SK-N-SH (cell line): ENCODE measurements at regions not wholly inside any gene's neighbourhood (a gene's known extent, or its start where the extent isn't known, plus 50 kb on each side); places are given as distances from the start of the nearest gene placed in this dataset.
"Not testable (repeated sequence)": the region's sequence is repeated elsewhere in the genome, so short reads cannot be mapped to it uniquely, and the experiment has no call there.

ENCODE experiments used
- CTCF ChIA-PET: fragments of 300-600, 350-600 bp; formaldehyde crosslinking; extraction: SDS; loops from one replicate; lab custom pipeline; 2021; lab: Yijun Ruan, JAX
- POLR2A ChIA-PET: fragments of 350-600 bp; sonication (Branson Sonifier 250); formaldehyde crosslinking; extraction: SDS; loops from one replicate; lab custom pipeline; 2020; ENCODE audit warnings: antibody characterized with exemption, inconsistent platforms; lab: Yijun Ruan, JAX
- DNase-seq: peaks from one replicate; pipeline ENCODE4 v3.0.0; 2012
- H2AFZ ChIP-seq: fragments of 200-600 bp; sonication (generic); 2 replicates; pipeline ENCODE4 v1.8.1; 2016; ENCODE audit warnings: antibody characterized with exemption, mild to moderate bottlenecking, low read depth
- H3F3A ChIP-seq: fragments of 200-600 bp; sonication (generic); replicated peaks from 2 replicates; pipeline ENCODE3; 2016; ENCODE audit warnings: antibody characterized with exemption, mild to moderate bottlenecking; ENCODE audit not compliant: insufficient read depth
- H3K27ac ChIP-seq, 2 experiments: fragments of 200-500 bp in 1 of 2; fragments of 200-600 bp in 1 of 2; sonication (Bioruptor generic) in 1 of 2; sonication (generic), shearing (Covaris generic) in 1 of 2; 2 replicates each; pipeline versions ENCODE4 v1.5.1 to v1.6.1; 2014 to 2016; ENCODE audit warnings: low read depth in 2 of 2, inconsistent platforms in 1 of 2, low read length in 1 of 2, mild to moderate bottlenecking in 1 of 2, mixed read lengths in 1 of 2
- H3K27me3 ChIP-seq: fragments of 200-600 bp; sonication (generic), shearing (Covaris generic); 2 replicates; pipeline ENCODE4 v1.6.1; 2016; ENCODE audit warnings: mixed run types; ENCODE audit not compliant: insufficient read depth
- H3K36me3 ChIP-seq, 2 experiments: fragments of 200-500 bp in 1 of 2; fragments of 200-600 bp in 1 of 2; sonication (Bioruptor generic) in 1 of 2; sonication (generic) in 1 of 2; replicated peaks in 1 of 2; 2 replicates each; pipeline versions ENCODE3 to v1.5.1; 2014 to 2016; ENCODE audit warnings: low read length in 1 of 2, mild to moderate bottlenecking in 1 of 2; ENCODE audit not compliant: insufficient read depth in 2 of 2, control insufficient read depth in 1 of 2
- H3K4me1 ChIP-seq, 2 experiments: fragments of 200-500 bp in 1 of 2; fragments of 200-600 bp in 1 of 2; sonication (Bioruptor generic) in 1 of 2; sonication (generic), shearing (Covaris generic) in 1 of 2; 2 replicates each; pipeline versions ENCODE4 v1.5.1 to v1.6.1; 2014 to 2016; ENCODE audit warnings: low read depth in 1 of 2, low read length in 1 of 2, mixed run types in 1 of 2; ENCODE audit not compliant: insufficient read depth in 2 of 2, control insufficient read depth in 1 of 2
- H3K4me2 ChIP-seq: fragments of 200-600 bp; sonication (generic), shearing (Covaris generic); 2 replicates; pipeline ENCODE4 v1.6.1; 2017; ENCODE audit warnings: mixed run types
- H3K4me3 ChIP-seq, 2 experiments: fragments of 200-500 bp in 1 of 2; fragments of 200-600 bp in 1 of 2; sonication (Bioruptor generic) in 1 of 2; sonication (generic), shearing (Covaris generic) in 1 of 2; 2 replicates each; pipeline versions ENCODE4 v1.5.1 to v1.8.1; 2014 to 2016; ENCODE audit warnings: low read depth in 2 of 2, inconsistent platforms in 1 of 2, low read length in 1 of 2, mild to moderate bottlenecking in 1 of 2, mixed read lengths in 1 of 2, moderate library complexity in 1 of 2
- H3K79me2 ChIP-seq: fragments of 200-600 bp; sonication (generic); 2 replicates; pipeline ENCODE4 v1.8.1; 2017; ENCODE audit warnings: mild to moderate bottlenecking; ENCODE audit not compliant: insufficient read depth
- H3K9ac ChIP-seq: fragments of 200-600 bp; sonication (generic); 2 replicates; pipeline ENCODE4 v1.6.1; 2017; ENCODE audit warnings: mixed run types
- H3K9me2 ChIP-seq: fragments of 200-600 bp; sonication (generic); 2 replicates; pipeline ENCODE4 v1.6.1; 2017; ENCODE audit warnings: mixed run types
- H3K9me3 ChIP-seq: fragments of 200-600 bp; sonication (generic); 2 replicates; pipeline ENCODE4 v1.6.1; 2017; ENCODE audit warnings: mixed run types, mild to moderate bottlenecking, moderate library complexity
- H4K20me1 ChIP-seq: fragments of 200-600 bp; sonication (generic); 2 replicates; pipeline ENCODE4 v1.6.1; 2017; ENCODE audit warnings: mild to moderate bottlenecking, mixed run types; ENCODE audit not compliant: insufficient read depth
- EZH2phosphoT487 ChIP-seq: fragments of 200-600 bp; sonication (generic); IDR thresholded peaks from 2 replicates; pipeline ENCODE4 v1.6.1; 2017; ENCODE audit warnings: low read depth, mixed run types, mild to moderate bottlenecking, antibody characterized with exemption, moderate library complexity, borderline replicate concordance
- FOXJ3 ChIP-seq: sonication (generic); formaldehyde crosslinking; IDR thresholded peaks from 2 replicates; pipeline ENCODE4 v1.5.1; 2020; ENCODE audit warnings: mild to moderate bottlenecking, missing genetic modification reagents
- FOXM1 ChIP-seq: IDR thresholded peaks from 2 replicates; pipeline ENCODE4 v1.4.0; 2012; ENCODE audit warnings: low read depth, mild to moderate bottlenecking
- GABPA ChIP-seq: IDR thresholded peaks from 2 replicates; pipeline ENCODE4 v1.4.0; 2012; ENCODE audit warnings: low read depth, mild to moderate bottlenecking
- MEF2A ChIP-seq: IDR thresholded peaks from 2 replicates; pipeline ENCODE4 v1.4.0; 2012; ENCODE audit warnings: low read depth, borderline replicate concordance
- MXI1 ChIP-seq: IDR thresholded peaks from 2 replicates; pipeline ENCODE4 v1.6.1; 2012; ENCODE audit warnings: mild to moderate bottlenecking, low read depth, low read length, improper control_type of control experiment
- POLR2AphosphoS5 ChIP-seq: IDR thresholded peaks from 2 replicates; pipeline ENCODE4 v1.6.1; 2012; ENCODE audit warnings: low read depth, low read length
- RCOR1 ChIP-seq: fragments of 150-350 bp; IDR thresholded peaks from 2 replicates; pipeline ENCODE4 v1.6.1; 2017; ENCODE audit warnings: antibody characterized with exemption, low read length
- RXRA ChIP-seq: IDR thresholded peaks from 2 replicates; pipeline ENCODE4 v1.4.0; 2012; ENCODE audit warnings: low read depth, mild to moderate bottlenecking, borderline replicate concordance
- TCF12 ChIP-seq: IDR thresholded peaks from 2 replicates; pipeline ENCODE4 v1.4.0; 2012
- YY1 ChIP-seq: IDR thresholded peaks from 2 replicates; pipeline ENCODE4 v1.4.0; 2012; ENCODE audit warnings: low read depth, mild to moderate bottlenecking
- whole genome bisulfite sequencing: methylation state at CpG from one replicate; pipeline ENCODE4 v1.1.6; 2017; ENCODE audit warnings: low lambda C conversion rate; 5-methylcytosine and 5-hydroxymethylcytosine counted together
- TF ChIP-seq, protein P1 (sequence below): IDR thresholded peaks from 2 replicates; pipeline ENCODE4 v1.4.0; 2012; ENCODE audit warnings: low read depth
- TF ChIP-seq, protein P2 (sequence below): fragments of 150-350 bp; IDR thresholded peaks from 2 replicates; pipeline ENCODE4 v1.6.1; 2017; ENCODE audit warnings: antibody characterized with exemption, low read length, low read depth, borderline replicate concordance
- TF ChIP-seq, protein P3 (sequence below): IDR thresholded peaks from 2 replicates; pipeline ENCODE4 v1.4.0; 2012; ENCODE audit warnings: low read depth, borderline replicate concordance

DNA sequence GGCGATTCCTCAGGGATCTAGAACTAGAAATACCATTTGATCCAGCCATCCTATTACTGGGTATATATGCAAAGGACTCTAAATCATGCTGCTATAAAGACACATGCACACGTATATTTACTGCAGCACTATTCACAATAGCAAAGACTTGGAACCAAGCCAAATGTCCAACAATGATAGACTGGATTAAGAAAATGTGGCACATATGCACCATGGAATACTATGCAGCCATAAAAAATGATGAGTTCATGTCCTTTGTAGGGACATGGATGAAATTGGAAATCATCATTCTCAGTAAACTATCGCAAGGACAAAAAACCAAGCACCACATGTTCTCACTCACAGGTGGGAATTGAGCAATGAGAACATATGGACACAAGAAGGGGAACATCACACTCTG is 93.1 kb upstream of the NT5E start:
- DNase-seq, H3K9me2 ChIP-seq, H3K79me2 ChIP-seq, H3K4me3 ChIP-seq, H2AFZ ChIP-seq, H3K27ac ChIP-seq, H3K4me2 ChIP-seq, POLR2A ChIA-PET, H4K20me1 ChIP-seq, H3K27me3 ChIP-seq, H3K36me3 ChIP-seq, H3K9ac ChIP-seq, H3K9me3 ChIP-seq: not testable (repeated sequence)
- CTCF ChIA-PET: interaction anchor here (1.0 to 6.1 kb wide), 2 partner anchors 126 to 304 kb away, joined by 3 to 41 read pairs; no protein-coding TSS in a partner anchor
- Histone ChIP-seq H3F3A (peaks cover 23% of the 10 kb centered on the region), H3K4me1 (peaks cover 0 to 20% of the 10 kb centered on the region in 2 experiments)
- 98% methylated on average over 3 of the region's 3 CpGs for WGBS

DNA sequence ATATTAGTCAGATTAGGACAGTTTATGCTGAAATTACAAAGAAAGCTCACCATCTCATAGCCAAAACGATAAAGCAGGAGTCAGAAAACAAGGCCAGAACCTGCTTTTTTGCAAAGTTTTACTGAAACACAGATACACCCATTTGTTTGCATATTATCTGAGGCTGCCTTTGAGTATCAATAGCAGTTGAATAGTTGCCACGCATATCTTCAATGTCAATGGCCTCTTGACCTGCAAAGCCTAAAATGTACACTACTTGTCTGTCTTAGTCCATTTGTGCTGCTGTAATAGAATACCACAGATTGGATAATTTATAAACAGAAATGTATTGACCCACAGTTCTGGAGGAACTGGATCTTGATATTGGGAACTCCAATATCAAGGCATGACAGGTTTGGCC is 94.1 kb upstream of the NT5E start:
- H3K9ac ChIP-seq: no peak overlapping the region
- ChIA-PET POLR2A (no interaction called here), CTCF (interaction anchor here (0.7 to 2.9 kb wide), 30 partner anchors 11 to 323 kb away, joined by 3 to 62 read pairs (median 4); no protein-coding TSS in a partner anchor)
- no peak overlapping the region for H3K4me3 ChIP-seq
- H3K4me1 ChIP-seq: peaks cover 0 to 16% of the 10 kb centered on the region in 2 experiments; a peak in 3 of 4 replicates
- peak overlapping the region; percentile 68; the same call in 1 of the 2 replicates for H2AFZ ChIP-seq
- H3F3A ChIP-seq: peaks cover 18% of the 10 kb centered on the region
- no peaks in the 10 kb centered on the region for H3K9me3 ChIP-seq
- H3K4me2 ChIP-seq: no peak overlapping the region
- H3K9me2 ChIP-seq: no peaks in the 10 kb centered on the region
- DNase-seq: no peak
- no peaks in the 10 kb centered on the region for H4K20me1 ChIP-seq
- 80% methylated on average over 2 of the region's 2 CpGs for WGBS
- no peaks in the 10 kb centered on the region for H3K79me2 ChIP-seq
- no peaks in the 10 kb centered on the region for H3K27me3 ChIP-seq
- TF ChIP-seq FOXM1 (no peak), POLR2AphosphoS5 (no peak), RXRA (no peak), GABPA (no peak), MEF2A (no peak), RCOR1 (no peak), FOXJ3 (no peak), EZH2phosphoT487 (no peak), MXI1 (no peak), YY1 (no peak), TCF12 (no peak)
- TF ChIP-seq, protein P1, sequence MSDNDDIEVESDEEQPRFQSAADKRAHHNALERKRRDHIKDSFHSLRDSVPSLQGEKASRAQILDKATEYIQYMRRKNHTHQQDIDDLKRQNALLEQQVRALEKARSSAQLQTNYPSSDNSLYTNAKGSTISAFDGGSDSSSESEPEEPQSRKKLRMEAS: no peak
- TF ChIP-seq, protein P2, sequence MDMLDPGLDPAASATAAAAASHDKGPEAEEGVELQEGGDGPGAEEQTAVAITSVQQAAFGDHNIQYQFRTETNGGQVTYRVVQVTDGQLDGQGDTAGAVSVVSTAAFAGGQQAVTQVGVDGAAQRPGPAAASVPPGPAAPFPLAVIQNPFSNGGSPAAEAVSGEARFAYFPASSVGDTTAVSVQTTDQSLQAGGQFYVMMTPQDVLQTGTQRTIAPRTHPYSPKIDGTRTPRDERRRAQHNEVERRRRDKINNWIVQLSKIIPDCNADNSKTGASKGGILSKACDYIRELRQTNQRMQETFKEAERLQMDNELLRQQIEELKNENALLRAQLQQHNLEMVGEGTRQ: no peak
- TF ChIP-seq, protein P3, sequence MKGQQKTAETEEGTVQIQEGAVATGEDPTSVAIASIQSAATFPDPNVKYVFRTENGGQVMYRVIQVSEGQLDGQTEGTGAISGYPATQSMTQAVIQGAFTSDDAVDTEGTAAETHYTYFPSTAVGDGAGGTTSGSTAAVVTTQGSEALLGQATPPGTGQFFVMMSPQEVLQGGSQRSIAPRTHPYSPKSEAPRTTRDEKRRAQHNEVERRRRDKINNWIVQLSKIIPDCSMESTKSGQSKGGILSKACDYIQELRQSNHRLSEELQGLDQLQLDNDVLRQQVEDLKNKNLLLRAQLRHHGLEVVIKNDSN: no peak
- no peak overlapping the region for H3K27ac ChIP-seq
- no peaks in the 10 kb centered on the region for H3K36me3 ChIP-seq
